Neural cell (in vitro differentiated cells): ENCODE measurements at regions not wholly inside any gene's neighbourhood (a gene's known extent, or its start where the extent isn't known, plus 50 kb on each side); places are given as distances from the start of the nearest gene placed in this dataset.

Experiments used
- H2AFZ ChIP-seq: fragments of 200-600, 300-800 bp; sonication (generic), shearing (Covaris generic); 2 replicates; pipeline ENCODE4 v1.6.0; 2014; ENCODE audit warnings: low read depth, mild to moderate bottlenecking, antibody characterized with exemption, low read length, moderate library complexity
- H3F3A ChIP-seq: fragments of 200-600 bp; shearing (Covaris generic); 2 replicates; pipeline ENCODE4 v1.6.1; 2016; ENCODE audit warnings: mild to moderate bottlenecking, moderate library complexity, mixed read lengths, antibody characterized with exemption, low read length; ENCODE audit not compliant: insufficient read depth, poor library complexity, severe bottlenecking
- H3K27ac ChIP-seq: fragments of 200-600, 300-800 bp; sonication (generic), shearing (Covaris generic); 2 replicates; pipeline ENCODE4 v1.5.1; 2014; ENCODE audit warnings: mild to moderate bottlenecking, low read length, moderate library complexity
- H3K27me3 ChIP-seq: fragments of 300-800, 200-600 bp; sonication (generic), shearing (Covaris generic); 2 replicates; pipeline ENCODE4 v1.6.0; 2014; ENCODE audit warnings: mild to moderate bottlenecking, low read depth, low read length, moderate library complexity; ENCODE audit not compliant: insufficient read depth
- H3K36me3 ChIP-seq: fragments of 300-800, 200-600 bp; sonication (generic), shearing (Covaris generic); 2 replicates; pipeline ENCODE4 v1.5.1; 2014; ENCODE audit warnings: mild to moderate bottlenecking, antibody characterized with exemption, low read length, moderate library complexity; ENCODE audit not compliant: insufficient read depth
- H3K4me2 ChIP-seq: fragments of 300-800, 200-600 bp; sonication (generic), shearing (Covaris generic); 2 replicates; pipeline ENCODE4 v1.6.0; 2014; ENCODE audit warnings: mild to moderate bottlenecking, low read length
- H3K4me3 ChIP-seq: fragments of 300-800, 200-600 bp; sonication (generic), shearing (Covaris generic); 2 replicates; pipeline ENCODE4 v1.5.1; 2014; ENCODE audit warnings: mild to moderate bottlenecking, low read length, moderate library complexity
- H3K79me2 ChIP-seq: fragments of 200-600 bp; shearing (Covaris generic); replicated peaks from 2 replicates; pipeline ENCODE4 v1.6.0; 2014; ENCODE audit warnings: mild to moderate bottlenecking, low read length, moderate library complexity; ENCODE audit not compliant: insufficient read depth
- H3K9ac ChIP-seq: fragments of 300-800, 200-600 bp; sonication (generic), shearing (Covaris generic); 2 replicates; pipeline ENCODE4 v1.6.1; 2016; ENCODE audit warnings: mild to moderate bottlenecking, low read length, mixed read lengths
- H3K9me2 ChIP-seq: fragments of 200-600 bp; shearing (Covaris generic); 2 replicates; pipeline ENCODE4 v1.6.1; 2016; ENCODE audit warnings: mild to moderate bottlenecking, low read length, mixed read lengths; ENCODE audit not compliant: insufficient read depth
- H3K9me3 ChIP-seq: fragments of 200-600, 300-800 bp; sonication (generic), shearing (Covaris generic); 2 replicates; pipeline ENCODE4 v1.6.1; 2016; ENCODE audit warnings: mild to moderate bottlenecking, mixed run types, low read length, moderate library complexity, mixed read lengths
- H4K20me1 ChIP-seq: fragments of 200-600 bp; shearing (Covaris generic); 2 replicates; pipeline ENCODE4 v1.6.1; 2016; ENCODE audit warnings: mild to moderate bottlenecking, mixed run types; ENCODE audit not compliant: insufficient read depth
- CTCF ChIP-seq: fragments of 450-650 bp; IDR thresholded peaks from 2 replicates; pipeline ENCODE4 v1.5.1; 2014; ENCODE audit warnings: antibody characterized with exemption, mild to moderate bottlenecking, moderate library complexity; ENCODE audit not compliant: poor library complexity, severe bottlenecking
- EP300 ChIP-seq: fragments of 450-650 bp; conservative IDR thresholded peaks from 2 replicates; pipeline ENCODE4 v1.6.1; 2014; ENCODE audit warnings: antibody characterized with exemption, mild to moderate bottlenecking, moderate library complexity; ENCODE audit not compliant: poor library complexity, severe bottlenecking
- EZH2 ChIP-seq: fragments of 200-600, 300-800 bp; shearing (Covaris generic), sonication (generic); IDR thresholded peaks from 2 replicates; pipeline ENCODE4 v1.6.1; 2014; ENCODE audit warnings: antibody characterized with exemption, low read length, borderline replicate concordance, mild to moderate bottlenecking; ENCODE audit not compliant: insufficient read depth, poor library complexity, severe bottlenecking
- MXI1 ChIP-seq: fragments of 450-650 bp; conservative IDR thresholded peaks from 2 replicates; pipeline ENCODE4 v1.6.1; 2014; ENCODE audit warnings: antibody characterized with exemption, mild to moderate bottlenecking; ENCODE audit not compliant: poor library complexity, severe bottlenecking
- POLR2AphosphoS5 ChIP-seq: IDR thresholded peaks from 2 replicates; pipeline ENCODE4 v1.6.1; 2012
- RAD21 ChIP-seq: fragments of 450-650 bp; conservative IDR thresholded peaks from 2 replicates; pipeline ENCODE4 v1.6.1; 2014; ENCODE audit warnings: antibody characterized with exemption, mild to moderate bottlenecking, moderate library complexity
- SMC3 ChIP-seq: fragments of 450-650 bp; conservative IDR thresholded peaks from 2 replicates; pipeline ENCODE4 v1.6.1; 2014; ENCODE audit warnings: antibody characterized with exemption, mild to moderate bottlenecking, moderate library complexity; ENCODE audit not compliant: poor library complexity
- TAF1 ChIP-seq: IDR thresholded peaks from 2 replicates; pipeline ENCODE4 v1.6.1; 2012; ENCODE audit warnings: low read depth

DNA sequence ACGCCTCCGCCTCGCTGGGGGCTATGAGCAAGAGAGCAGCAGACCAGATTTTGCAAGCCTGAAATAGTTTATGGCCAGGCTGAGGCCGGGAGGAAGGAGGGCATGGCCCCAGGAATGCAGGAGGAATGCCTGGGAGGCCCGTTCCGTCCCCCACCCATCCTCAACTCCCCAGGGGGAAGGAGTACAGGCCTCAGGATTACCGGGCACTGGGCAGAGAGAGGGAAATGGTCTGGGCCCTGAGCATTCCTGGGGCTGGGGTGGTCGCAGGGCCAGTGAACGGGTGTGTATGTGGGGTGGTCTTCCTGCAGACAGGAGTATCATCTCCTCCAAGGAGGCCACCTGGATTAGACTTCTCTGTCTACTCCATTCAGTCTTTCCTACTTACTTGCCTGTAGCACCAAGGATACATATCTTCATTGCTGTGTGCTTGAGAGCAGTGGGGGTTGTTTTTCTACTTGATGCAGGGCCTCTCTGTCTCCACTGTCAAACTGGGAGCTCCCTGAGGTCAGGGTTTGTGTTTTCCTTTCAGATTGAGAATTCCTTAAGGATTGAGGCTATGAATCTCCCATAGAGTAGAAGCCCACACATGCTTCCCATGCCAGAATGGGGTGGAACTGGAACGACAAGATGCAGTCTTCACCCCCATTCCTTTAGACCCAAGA lies 81.3 kb downstream of the VEGFA start:
- no peak overlapping the region for H2AFZ ChIP-seq
- no peaks in the 10 kb centered on the region for H3K9me2 ChIP-seq
- H3K36me3 ChIP-seq: no peaks in the 10 kb centered on the region
- no peak overlapping the region for H3K27ac ChIP-seq
- no peaks in the 10 kb centered on the region for H3K9me3 ChIP-seq
- H4K20me1 ChIP-seq: no peaks in the 10 kb centered on the region
- H3K27me3 ChIP-seq: no peaks in the 10 kb centered on the region
- no peak overlapping the region for H3K4me3 ChIP-seq
- H3K79me2 ChIP-seq: no peaks in the 10 kb centered on the region
- no peak overlapping the region for H3K9ac ChIP-seq
- no peaks in the 10 kb centered on the region for H3F3A ChIP-seq
- H3K4me2 ChIP-seq: no peak overlapping the region
- TF ChIP-seq SMC3 (no peak), EP300 (no peak), MXI1 (no peak), CTCF (no peak), POLR2AphosphoS5 (no peak), TAF1 (no peak)

GRCh38 chr6:43850314-43851203 lies 80.5 kb downstream of the VEGFA start:
- Histone ChIP-seq H4K20me1 (no peaks in the 10 kb centered on the region), H3F3A (no peaks in the 10 kb centered on the region), H3K36me3 (no peaks in the 10 kb centered on the region), H3K9ac (no peak overlapping the region), H3K9me2 (no peaks in the 10 kb centered on the region), H2AFZ (no peak overlapping the region), H3K27me3 (no peaks in the 10 kb centered on the region), H3K79me2 (no peaks in the 10 kb centered on the region), H3K4me3 (no peak overlapping the region), H3K4me2 (no peak overlapping the region), H3K9me3 (no peaks in the 10 kb centered on the region), H3K27ac (no peak overlapping the region)
- TF ChIP-seq EP300: no peak
- no peak for TF ChIP-seq EZH2
- no peak for TF ChIP-seq RAD21
- TF ChIP-seq POLR2AphosphoS5: no peak
- no peak for TF ChIP-seq SMC3
- TF ChIP-seq MXI1: no peak

DNA sequence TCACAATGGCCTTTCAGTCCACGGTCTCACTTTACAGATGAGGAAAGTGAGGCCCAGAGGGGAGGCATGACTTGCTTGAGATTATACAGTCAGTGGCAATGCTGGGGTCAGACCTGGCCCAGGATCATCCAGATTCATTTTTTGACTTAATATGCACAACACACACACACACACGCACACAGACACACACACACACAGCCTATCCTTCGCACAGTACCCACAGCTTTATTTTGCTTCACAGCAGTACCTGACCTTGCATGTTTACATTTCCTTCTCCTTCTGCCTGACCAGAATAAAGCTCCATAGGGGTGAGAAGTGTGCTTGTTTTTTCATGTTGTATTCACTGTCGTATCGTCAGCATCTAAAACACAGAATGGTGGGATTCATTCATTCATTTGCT lies 79.8 kb downstream of the VEGFA start:
- TF ChIP-seq EP300 (no peak), EZH2 (no peak), POLR2AphosphoS5 (no peak), SMC3 (no peak), MXI1 (no peak), TAF1 (no peak), RAD21 (no peak), CTCF (no peak)
- Histone ChIP-seq H2AFZ (no peak overlapping the region), H3K4me3 (no peak overlapping the region), H3K79me2 (no peaks in the 10 kb centered on the region), H3K4me2 (no peak overlapping the region), H3K36me3 (no peaks in the 10 kb centered on the region), H3F3A (no peaks in the 10 kb centered on the region), H3K9me2 (no peaks in the 10 kb centered on the region), H3K27me3 (no peaks in the 10 kb centered on the region), H3K27ac (no peak overlapping the region), H3K9ac (no peak overlapping the region), H3K9me3 (no peaks in the 10 kb centered on the region), H4K20me1 (no peaks in the 10 kb centered on the region)
